ES-I3 (cell line): ENCODE measurements at regions not wholly inside any gene's neighbourhood (a gene's known extent, or its start where the extent isn't known, plus 50 kb on each side); places are given as distances from the start of the nearest gene placed in this dataset.
"Not testable (repeated sequence)": the region's sequence is repeated elsewhere in the genome, so short reads cannot be mapped to it uniquely, and the experiment has no call there.

ENCODE experiments used
- H3K36me3 ChIP-seq: 2 replicates; pipeline ENCODE4 v1.6.1; 2013; ENCODE audit warnings: mild to moderate bottlenecking, low read length, control low read depth, moderate library complexity; ENCODE audit not compliant: insufficient read depth
- H3K4me1 ChIP-seq: 2 replicates; pipeline ENCODE4 v1.6.1; 2013; ENCODE audit warnings: mild to moderate bottlenecking, control low read depth, low read length; ENCODE audit not compliant: insufficient read depth
- H3K9ac ChIP-seq: 2 replicates; pipeline ENCODE4 v1.6.1; 2013; ENCODE audit warnings: low read depth, mild to moderate bottlenecking, low read length, moderate library complexity
- H3K9me3 ChIP-seq: 2 replicates; pipeline ENCODE4 v1.6.1; 2013; ENCODE audit warnings: mild to moderate bottlenecking, low read length, moderate library complexity; ENCODE audit not compliant: control insufficient read depth, insufficient read depth

- Histone ChIP-seq H3K9me3 (no peaks in the 10 kb centered on the region), H3K36me3 (no peaks in the 10 kb centered on the region), H3K9ac (no peak overlapping the region), H3K4me1 (no peaks in the 10 kb centered on the region)
Observed at GRCh38 chr4:187383181-187383580, 612.4 kb upstream of the ZFP42 start.

GRCh38 chr4:187387739-187388138, 607.8 kb upstream of the ZFP42 start:
- Histone ChIP-seq H3K9ac (no peak overlapping the region), H3K9me3 (no peaks in the 10 kb centered on the region), H3K36me3 (no peaks in the 10 kb centered on the region), H3K4me1 (no peaks in the 10 kb centered on the region)

- H3K9ac ChIP-seq: no peak overlapping the region
- H3K9me3 ChIP-seq: no peaks in the 10 kb centered on the region
- no peaks in the 10 kb centered on the region for H3K4me1 ChIP-seq
- no peaks in the 10 kb centered on the region for H3K36me3 ChIP-seq
Observed at GRCh38 chr4:187389420-187389819, 606.2 kb upstream of the ZFP42 start.

- H3K36me3 ChIP-seq: no peaks in the 10 kb centered on the region
- no peak overlapping the region for H3K9ac ChIP-seq
- H3K4me1 ChIP-seq: no peaks in the 10 kb centered on the region
- H3K9me3 ChIP-seq: no peaks in the 10 kb centered on the region
Observed at GRCh38 chr4:187390646-187391045, 604.9 kb upstream of the ZFP42 start.

GRCh38 chr4:187393531-187394344, 601.8 kb upstream of the ZFP42 start:
- Histone ChIP-seq H3K36me3 (no peaks in the 10 kb centered on the region), H3K9me3 (no peaks in the 10 kb centered on the region), H3K4me1 (no peaks in the 10 kb centered on the region; the same call in 1 of the 2 replicates), H3K9ac (no peak overlapping the region)

GRCh38 chr4:187396106-187396505, 599.5 kb upstream of the ZFP42 start:
- no peak overlapping the region for H3K9ac ChIP-seq
- H3K36me3 ChIP-seq: no peaks in the 10 kb centered on the region
- no peaks in the 10 kb centered on the region; the same call in 1 of the 2 replicates for H3K4me1 ChIP-seq
- no peaks in the 10 kb centered on the region for H3K9me3 ChIP-seq

- H3K9me3 ChIP-seq, H3K4me1 ChIP-seq, H3K9ac ChIP-seq, H3K36me3 ChIP-seq: not testable (repeated sequence)
Observed at GRCh38 chr4:187408447-187408846, 587.1 kb upstream of the ZFP42 start.

GRCh38 chr4:187413564-187414358, 581.8 kb upstream of the ZFP42 start:
- no peaks in the 10 kb centered on the region for H3K9me3 ChIP-seq
- H3K4me1 ChIP-seq: no peaks in the 10 kb centered on the region
- H3K9ac ChIP-seq: no peak overlapping the region
- H3K36me3 ChIP-seq: no peaks in the 10 kb centered on the region

- Histone ChIP-seq H3K9ac (no peak overlapping the region), H3K36me3 (no peaks in the 10 kb centered on the region), H3K9me3 (no peaks in the 10 kb centered on the region), H3K4me1 (no peaks in the 10 kb centered on the region)
Observed at GRCh38 chr4:187414716-187415115, 580.9 kb upstream of the ZFP42 start.

GRCh38 chr4:187415231-187415630, 580.3 kb upstream of the ZFP42 start:
- H3K9ac ChIP-seq: no peak overlapping the region
- H3K36me3 ChIP-seq: no peaks in the 10 kb centered on the region
- no peaks in the 10 kb centered on the region for H3K9me3 ChIP-seq
- H3K4me1 ChIP-seq: no peaks in the 10 kb centered on the region

- no peaks in the 10 kb centered on the region for H3K36me3 ChIP-seq
Observed at GRCh38 chr4:187416216-187416615, 579.4 kb upstream of the ZFP42 start.

GRCh38 chr4:187417721-187418120, 577.9 kb upstream of the ZFP42 start:
- Histone ChIP-seq H3K36me3 (no peaks in the 10 kb centered on the region), H3K4me1 (no peaks in the 10 kb centered on the region), H3K9ac (no peak overlapping the region), H3K9me3 (no peaks in the 10 kb centered on the region)

More at GRCh38 chr4:187416216-187416615, 579.4 kb upstream of the ZFP42 start:
- Histone ChIP-seq H3K9ac (no peak overlapping the region), H3K9me3 (no peaks in the 10 kb centered on the region), H3K4me1 (no peaks in the 10 kb centered on the region)

- Histone ChIP-seq H3K9me3 (no peaks in the 10 kb centered on the region), H3K9ac (no peak overlapping the region), H3K4me1 (no peaks in the 10 kb centered on the region), H3K36me3 (no peaks in the 10 kb centered on the region)
Observed at GRCh38 chr4:187422655-187423054, 572.9 kb upstream of the ZFP42 start.

GRCh38 chr4:187424636-187425035, 570.9 kb upstream of the ZFP42 start:
- H3K9ac ChIP-seq: no peak overlapping the region
- no peaks in the 10 kb centered on the region for H3K4me1 ChIP-seq
- H3K9me3 ChIP-seq: no peaks in the 10 kb centered on the region
- no peaks in the 10 kb centered on the region for H3K36me3 ChIP-seq

- H3K9me3 ChIP-seq: no peaks in the 10 kb centered on the region
- H3K4me1 ChIP-seq: no peaks in the 10 kb centered on the region
- H3K9ac ChIP-seq: no peak overlapping the region
- no peaks in the 10 kb centered on the region for H3K36me3 ChIP-seq
Observed at GRCh38 chr4:187426511-187426910, 569.1 kb upstream of the ZFP42 start.
